ENCODE measurements at regions not wholly inside any gene's neighbourhood (a gene's known extent, or its start where the extent isn't known, plus 50 kb on each side); places are given as distances from the start of the nearest gene placed in this dataset.

DNA sequence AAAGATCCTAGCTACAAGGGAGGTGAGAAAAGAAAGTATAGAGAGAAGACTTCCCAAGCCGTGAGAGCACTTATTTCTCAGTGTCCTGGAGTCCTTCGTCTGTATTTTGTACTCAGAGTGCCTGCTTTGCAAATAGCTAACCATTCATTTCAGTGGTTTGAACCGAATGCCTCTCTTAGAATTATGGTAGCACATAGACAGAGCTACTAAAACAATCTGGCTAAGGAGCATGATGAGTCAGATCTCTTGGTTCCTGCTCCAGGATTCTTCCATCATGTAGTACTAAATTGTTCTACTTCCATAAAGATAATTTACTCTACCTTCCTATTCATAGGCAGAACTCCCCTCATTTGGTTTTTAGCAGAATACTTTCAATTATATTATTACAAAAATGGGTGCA is 946.6 kb downstream of the STIM2 start:
- TF ChIP-seq, protein P1, sequence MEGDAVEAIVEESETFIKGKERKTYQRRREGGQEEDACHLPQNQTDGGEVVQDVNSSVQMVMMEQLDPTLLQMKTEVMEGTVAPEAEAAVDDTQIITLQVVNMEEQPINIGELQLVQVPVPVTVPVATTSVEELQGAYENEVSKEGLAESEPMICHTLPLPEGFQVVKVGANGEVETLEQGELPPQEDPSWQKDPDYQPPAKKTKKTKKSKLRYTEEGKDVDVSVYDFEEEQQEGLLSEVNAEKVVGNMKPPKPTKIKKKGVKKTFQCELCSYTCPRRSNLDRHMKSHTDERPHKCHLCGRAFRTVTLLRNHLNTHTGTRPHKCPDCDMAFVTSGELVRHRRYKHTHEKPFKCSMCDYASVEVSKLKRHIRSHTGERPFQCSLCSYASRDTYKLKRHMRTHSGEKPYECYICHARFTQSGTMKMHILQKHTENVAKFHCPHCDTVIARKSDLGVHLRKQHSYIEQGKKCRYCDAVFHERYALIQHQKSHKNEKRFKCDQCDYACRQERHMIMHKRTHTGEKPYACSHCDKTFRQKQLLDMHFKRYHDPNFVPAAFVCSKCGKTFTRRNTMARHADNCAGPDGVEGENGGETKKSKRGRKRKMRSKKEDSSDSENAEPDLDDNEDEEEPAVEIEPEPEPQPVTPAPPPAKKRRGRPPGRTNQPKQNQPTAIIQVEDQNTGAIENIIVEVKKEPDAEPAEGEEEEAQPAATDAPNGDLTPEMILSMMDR (IDR thresholded peaks at IDR 0.05 in 2 of 3, conservative IDR thresholded peaks at IDR 0.05 in 1 of 3; ENCODE audit: control insufficient read depth in 2 of 3, extremely low read depth in 1 of 3, insufficient read depth in 1 of 3, low read depth in 3 of 3, low read length in 3 of 3), result no peak
- TF ChIP-seq POLR2A (IDR thresholded peaks at IDR 0.05; ENCODE audit: low read depth, low read length) (no peak), SMAD1 (IDR thresholded peaks at IDR 0.05; ENCODE audit: low read depth, partially characterized antibody) (no peak), NRF1 (conservative IDR thresholded peaks at IDR 0.05; ENCODE audit: low read depth, low read length) (no peak)
- TF ChIP-seq, protein P2, sequence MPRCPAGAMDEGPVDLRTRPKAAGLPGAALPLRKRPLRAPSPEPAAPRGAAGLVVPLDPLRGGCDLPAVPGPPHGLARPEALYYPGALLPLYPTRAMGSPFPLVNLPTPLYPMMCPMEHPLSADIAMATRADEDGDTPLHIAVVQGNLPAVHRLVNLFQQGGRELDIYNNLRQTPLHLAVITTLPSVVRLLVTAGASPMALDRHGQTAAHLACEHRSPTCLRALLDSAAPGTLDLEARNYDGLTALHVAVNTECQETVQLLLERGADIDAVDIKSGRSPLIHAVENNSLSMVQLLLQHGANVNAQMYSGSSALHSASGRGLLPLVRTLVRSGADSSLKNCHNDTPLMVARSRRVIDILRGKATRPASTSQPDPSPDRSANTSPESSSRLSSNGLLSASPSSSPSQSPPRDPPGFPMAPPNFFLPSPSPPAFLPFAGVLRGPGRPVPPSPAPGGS (IDR thresholded peaks at IDR 0.05; ENCODE audit: borderline replicate concordance, insufficient read depth, low read depth, low read length, poor library complexity, severe bottlenecking), result no peak

Data from GM12878 (cell line).